ENCODE measurements at regions not wholly inside any gene's neighbourhood (a gene's known extent, or its start where the extent isn't known, plus 50 kb on each side); places are given as distances from the start of the nearest gene placed in this dataset.
"Not testable (repeated sequence)": the region's sequence is repeated elsewhere in the genome, so short reads cannot be mapped to it uniquely, and the experiment has no call there.

DNA sequence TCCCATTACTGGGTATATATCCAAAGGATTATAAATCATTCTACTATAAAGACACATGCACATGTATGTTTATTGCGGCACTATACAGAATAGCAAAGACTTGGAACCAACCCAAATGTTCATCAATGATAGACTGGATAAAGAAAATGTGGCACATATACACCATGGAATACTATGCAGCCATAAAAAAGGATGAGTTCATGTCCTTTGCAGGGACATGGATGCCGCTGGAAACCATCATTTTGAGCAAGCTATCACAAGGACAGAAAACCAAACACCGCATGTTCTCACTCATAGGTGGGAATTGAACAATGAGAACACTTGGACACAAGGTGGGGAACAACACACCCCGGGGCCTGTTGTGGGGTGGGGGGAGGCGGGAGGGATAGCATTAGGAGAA lies 57.0 kb upstream of the NEUROD1 start:
- H3K36me3 ChIP-seq (ENCODE audit: control insufficient read depth, insufficient read depth, low read length); intact Hi-C loops (cut with micrococcal nuclease); H3K4me2 ChIP-seq (ENCODE audit: insufficient read depth, low read length); CTCF ChIA-PET (ENCODE audit: low intra/inter-chr PET ratio); H3K79me2 ChIP-seq (ENCODE audit: control insufficient read depth, insufficient read depth, low read length); H3K27ac ChIP-seq (ENCODE audit: extremely low read depth, low read depth, low read length); H3K4me1 ChIP-seq (replicated peaks in 1 of 2; ENCODE audit: control insufficient read depth in 2 of 2, insufficient read depth in 2 of 2, low read length in 2 of 2); H3K9me3 ChIP-seq (replicated peaks; ENCODE audit: control insufficient read depth, insufficient read depth, low read depth, low read length); FAIRE-seq; H4K20me1 ChIP-seq (replicated peaks; ENCODE audit: control insufficient read depth, insufficient read depth, low read length); H3K9ac ChIP-seq (ENCODE audit: insufficient read depth in 1 of 2, low read depth in 2 of 2, low read length in 2 of 2); DNase-seq (ENCODE audit: extremely low read depth in 1 of 4, low spot score in 3 of 4); ATAC-seq; POLR2A ChIA-PET; H2AFZ ChIP-seq (ENCODE audit: low read depth, low read length); BruUV-seq (replicated peaks); H3K4me3 ChIP-seq; H3K9me1 ChIP-seq (ENCODE audit: control insufficient read depth, insufficient read depth, low read length); H3K27me3 ChIP-seq (ENCODE audit: control insufficient read depth in 2 of 2, insufficient read depth in 2 of 2, low read length in 2 of 2): not testable (repeated sequence)
- in situ Hi-C loops (cut with MboI) = loop anchor here (10.0 to 25.0 kb wide), 2 partner anchors 337 to 925 kb away; no protein-coding TSS in a partner anchor
- peak; percentile 71 for TF ChIP-seq ZNF146 (CRISPR knock-in tag; IDR thresholded peaks at IDR 0.05; ENCODE audit: unreplicated experiment)
- 1% methylated on average over 5 of the region's 5 CpGs for WGBS (ENCODE audit: insufficient coverage, low coverage, missing lambda C conversion rate)

DNA sequence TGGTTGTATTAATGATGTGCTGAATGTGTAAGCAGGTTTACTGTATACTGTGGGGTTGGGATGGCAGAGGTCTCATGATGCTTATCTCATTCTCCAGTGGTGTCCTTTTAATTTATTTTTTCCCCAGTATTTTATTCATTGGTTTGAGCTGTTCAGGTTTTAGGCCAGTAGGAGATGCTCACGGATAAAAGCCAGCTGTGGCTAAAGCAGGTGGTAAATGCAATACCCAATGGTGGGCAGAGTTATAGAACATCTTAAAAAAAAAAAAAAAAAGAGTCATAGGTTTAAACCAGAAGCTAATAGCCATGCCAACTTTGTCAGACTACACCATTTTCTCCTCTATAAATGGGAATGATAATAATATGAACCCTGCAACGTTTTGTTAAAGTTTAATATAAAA lies 57.8 kb upstream of the NEUROD1 start:
- H3K27me3 ChIP-seq (ENCODE audit: control insufficient read depth in 2 of 2, insufficient read depth in 2 of 2, low read length in 2 of 2) = no peaks in the 10 kb centered on the region
- intact Hi-C loops (cut with micrococcal nuclease) = no loop called here
- no peak overlapping the region for H3K4me3 ChIP-seq
- H3K4me2 ChIP-seq (ENCODE audit: insufficient read depth, low read length) = no peak overlapping the region
- no TSS peak for BruUV-seq (replicated peaks)
- no peaks in the 10 kb centered on the region for H3K36me3 ChIP-seq (ENCODE audit: control insufficient read depth, insufficient read depth, low read length)
- TF ChIP-seq CTCF (IDR thresholded peaks at IDR 0.05 in 2 of 3, conservative IDR thresholded peaks at IDR 0.05 in 1 of 3; ENCODE audit: insufficient read depth in 2 of 3, low read depth in 1 of 3, low read length in 3 of 3) (peak; percentile 21 to 55 (median 24); a peak in 3 of 6 replicates), GTF2B (IDR thresholded peaks at IDR 0.05; ENCODE audit: extremely low read depth, insufficient read length) (no peak), TEAD4 (IDR thresholded peaks at IDR 0.05; ENCODE audit: low read length) (no peak), TEAD4 (CRISPR knock-in tag; IDR thresholded peaks at IDR 0.05; ENCODE audit: borderline replicate concordance) (no peak), ZBTB49 (CRISPR knock-in tag; IDR thresholded peaks at IDR 0.05; ENCODE audit: borderline replicate concordance) (no peak), RBBP5 (IDR thresholded peaks at IDR 0.05; ENCODE audit: borderline replicate concordance, insufficient read depth, low read length, poor library complexity, severe bottlenecking) (no peak), RAD21 (CRISPR knock-in tag; conservative IDR thresholded peaks at IDR 0.05 in 1 of 2, IDR thresholded peaks at IDR 0.05 in 1 of 2) (peak; percentile 32 to 63; a peak in 3 of 4 replicates)
- H3K9me1 ChIP-seq (ENCODE audit: control insufficient read depth, insufficient read depth, low read length) = no peaks in the 10 kb centered on the region
- ATAC-seq = peak; percentile 67
- H4K20me1 ChIP-seq (replicated peaks; ENCODE audit: control insufficient read depth, insufficient read depth, low read length) = no peaks in the 10 kb centered on the region
- no peaks in the 10 kb centered on the region for H3K9me3 ChIP-seq (replicated peaks; ENCODE audit: control insufficient read depth, insufficient read depth, low read depth, low read length)
- H3K4me1 ChIP-seq (replicated peaks in 1 of 2; ENCODE audit: control insufficient read depth in 2 of 2, insufficient read depth in 2 of 2, low read length in 2 of 2) = no peaks in the 10 kb centered on the region
- ChIA-PET POLR2A (interaction anchor here (1.0 kb wide), 2 partner anchors 66 to 212 kb away, joined by 3 read pairs; no protein-coding TSS in a partner anchor), CTCF (ENCODE audit: low intra/inter-chr PET ratio) (no interaction called here)
- DNase-seq (ENCODE audit: extremely low read depth in 1 of 4, low spot score in 3 of 4) = peak in 2 of 4 experiments; percentile 8 to 11
- WGBS (ENCODE audit: insufficient coverage, low coverage, missing lambda C conversion rate) = 0% methylated on average over 2 of the region's 2 CpGs
- FAIRE-seq = no peak
- no peak overlapping the region for H3K27ac ChIP-seq (ENCODE audit: extremely low read depth, low read depth, low read length)
- H2AFZ ChIP-seq (ENCODE audit: low read depth, low read length) = no peak overlapping the region
- in situ Hi-C loops (cut with MboI) = loop anchor here (10.0 to 25.0 kb wide), 2 partner anchors 337 to 924 kb away; no protein-coding TSS in a partner anchor
- no peak overlapping the region for H3K9ac ChIP-seq (ENCODE audit: insufficient read depth in 1 of 2, low read depth in 2 of 2, low read length in 2 of 2)
- no peaks in the 10 kb centered on the region for H3K79me2 ChIP-seq (ENCODE audit: control insufficient read depth, insufficient read depth, low read length)
